Left colon (tissue), 2 donors: ENCODE measurements at regions not wholly inside any gene's neighbourhood (a gene's known extent, or its start where the extent isn't known, plus 50 kb on each side); places are given as distances from the start of the nearest gene placed in this dataset.

Source experiments
- ATAC-seq: fragments of 200-7000 bp; cut with Tn5 transposase; one replicate; pipeline ENCODE4 v1.9.1; 2020; ENCODE audit warnings: mild to moderate bottlenecking, moderate library complexity
- DNase-seq, 2 donors: peaks; one replicate each; pipeline ENCODE4 v3.0.0-alpha.2; 2020
- intact Hi-C, 2 donors: fragments of 100-400 bp; cut with DNase I in 1 of 2; cut with micrococcal nuclease in 1 of 2; formaldehyde crosslinking; loops; one replicate each; pipeline versions ENCODE4 v1.11.2 to v1.14.0; 2022; cut with DNase I, micrococcal nuclease
- donor health status: DM: no; HTN: no; CAD: no.
- donor health status: DM: yes; HTN: yes; CAD: no.

DNA sequence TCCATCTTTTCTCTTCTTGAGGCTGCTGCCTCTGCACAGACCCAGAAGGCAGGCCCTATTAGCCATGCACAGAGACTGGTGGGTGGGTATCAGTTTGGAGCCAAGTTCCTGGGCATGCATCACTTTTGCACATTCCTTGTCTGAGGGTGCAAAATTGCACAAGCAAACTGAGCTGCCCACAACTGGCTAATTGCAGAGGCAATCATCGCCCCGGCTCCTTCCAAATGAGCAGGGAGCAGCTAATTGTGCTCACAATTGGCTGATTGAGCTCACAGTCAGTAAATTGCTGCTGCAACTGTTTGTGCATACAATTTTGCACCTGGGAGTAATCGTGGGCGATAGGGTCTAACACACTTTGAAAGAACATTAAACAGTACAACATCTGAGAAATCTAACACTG lies 511.4 kb downstream of the DHX35 start:
- no peak for DNase-seq
- intact Hi-C loops: no loop called here
- ATAC-seq: no peak

DNA sequence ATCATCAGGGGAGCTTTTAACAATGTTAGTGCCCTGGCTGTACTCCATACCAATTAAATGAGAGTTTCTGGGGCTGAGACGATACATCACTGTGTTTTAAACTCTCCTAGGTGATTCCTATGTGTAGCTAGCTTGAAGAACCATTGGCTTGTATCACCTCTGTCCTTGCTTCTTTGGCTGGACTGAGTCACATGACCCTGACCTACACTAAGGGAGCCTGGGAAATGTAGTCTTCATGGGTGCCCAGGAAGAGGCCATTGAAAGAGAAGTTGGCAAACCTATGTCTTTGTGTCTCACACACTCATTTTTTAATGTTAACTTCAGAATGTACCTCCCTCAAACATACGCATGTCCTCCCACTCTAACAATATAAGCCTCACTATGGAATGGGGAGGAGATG lies 506.6 kb downstream of the DHX35 start:
- intact Hi-C loops: no loop called here
- ATAC-seq: no peak
- DNase-seq: no peak

DNA sequence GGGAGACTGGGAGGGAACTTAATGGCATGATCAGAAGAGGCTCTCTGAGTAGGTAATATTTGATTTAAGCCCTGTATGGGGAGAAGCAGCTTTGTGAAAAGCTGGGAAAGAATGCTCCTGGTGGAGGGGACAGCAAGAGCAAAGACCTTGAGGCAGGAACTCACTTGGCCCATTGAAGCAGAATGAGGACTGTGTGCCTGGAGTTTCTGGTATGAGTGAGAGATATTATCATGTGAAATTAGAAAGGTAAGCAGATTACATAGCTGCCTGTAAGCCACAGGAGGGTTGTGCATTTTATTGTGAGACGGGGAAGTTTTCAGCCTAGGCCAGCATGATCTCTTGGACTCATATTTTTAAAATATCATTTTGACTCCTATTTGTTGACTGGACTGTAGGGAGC lies 502.1 kb downstream of the DHX35 start:
- intact Hi-C loops: no loop called here
- ATAC-seq (no peak), DNase-seq (no peak)

DNA sequence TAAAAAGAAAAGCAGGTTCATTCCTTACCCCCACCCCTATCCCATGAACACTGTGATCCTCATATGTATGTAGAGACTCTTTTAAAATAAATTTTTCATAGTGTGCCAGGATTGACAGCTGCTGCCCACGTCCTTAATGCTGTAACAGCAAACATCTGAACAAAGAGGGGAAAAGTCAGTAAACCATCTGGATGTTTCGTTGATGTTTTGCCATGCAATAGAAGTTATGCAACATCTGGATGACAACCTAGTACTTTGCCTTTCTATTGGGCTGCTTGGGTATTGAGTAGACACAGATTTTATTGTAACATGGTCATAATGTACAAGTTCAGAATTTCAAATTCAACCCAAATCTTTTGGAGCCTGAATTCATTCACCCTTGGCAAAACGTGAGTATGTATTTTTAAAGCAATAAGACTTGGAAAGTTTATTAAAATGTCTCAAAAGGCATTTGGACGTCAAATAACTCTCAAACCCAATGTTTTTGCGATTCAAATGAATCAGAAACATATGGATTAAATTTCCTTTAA lies 500.3 kb downstream of the DHX35 start:
- intact Hi-C loops: no loop called here
- ATAC-seq (no peak), DNase-seq (no peak)

DNA sequence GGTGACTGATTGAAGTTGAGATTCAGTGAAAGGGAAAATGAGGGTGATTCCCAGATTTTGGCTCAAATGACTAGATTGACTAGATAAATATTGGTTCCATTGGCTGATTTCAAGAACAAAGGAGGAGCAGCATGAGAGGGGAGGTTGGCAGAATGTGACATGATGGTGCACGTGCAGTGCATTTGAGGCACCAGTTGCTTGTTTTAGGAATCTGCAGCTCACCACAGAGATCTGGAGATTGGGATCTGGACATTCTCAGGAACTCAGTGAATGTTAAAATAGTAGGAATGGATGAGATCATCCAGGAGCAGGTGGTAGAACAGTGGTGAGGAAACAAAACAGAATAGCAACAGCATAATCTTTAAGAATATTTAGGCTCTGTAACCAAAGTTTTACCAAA lies 496.3 kb downstream of the DHX35 start:
- intact Hi-C loops: no loop called here
- no peak for DNase-seq
- ATAC-seq: no peak

DNA sequence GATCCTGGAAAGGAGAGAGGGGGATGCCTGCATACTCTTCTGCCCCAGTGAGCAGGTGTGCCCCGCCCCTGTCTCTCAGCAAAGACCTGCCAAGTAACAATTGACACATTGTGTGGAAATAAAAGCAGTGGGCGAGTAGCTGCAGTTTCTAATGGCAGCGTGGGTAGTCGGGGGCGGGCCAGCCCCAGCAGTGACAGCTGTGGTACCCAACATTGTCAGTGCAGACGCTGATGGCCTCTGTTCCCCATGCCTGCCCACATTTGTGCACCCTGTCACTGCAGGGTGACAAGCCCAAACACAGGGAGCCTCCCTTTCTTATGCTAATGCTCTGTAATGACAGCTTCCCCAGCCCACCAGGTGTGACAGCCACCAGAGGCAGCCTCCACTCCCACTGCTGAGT lies 491.7 kb downstream of the DHX35 start:
- no peak for ATAC-seq
- intact Hi-C loops: no loop called here
- DNase-seq: no peak

DNA sequence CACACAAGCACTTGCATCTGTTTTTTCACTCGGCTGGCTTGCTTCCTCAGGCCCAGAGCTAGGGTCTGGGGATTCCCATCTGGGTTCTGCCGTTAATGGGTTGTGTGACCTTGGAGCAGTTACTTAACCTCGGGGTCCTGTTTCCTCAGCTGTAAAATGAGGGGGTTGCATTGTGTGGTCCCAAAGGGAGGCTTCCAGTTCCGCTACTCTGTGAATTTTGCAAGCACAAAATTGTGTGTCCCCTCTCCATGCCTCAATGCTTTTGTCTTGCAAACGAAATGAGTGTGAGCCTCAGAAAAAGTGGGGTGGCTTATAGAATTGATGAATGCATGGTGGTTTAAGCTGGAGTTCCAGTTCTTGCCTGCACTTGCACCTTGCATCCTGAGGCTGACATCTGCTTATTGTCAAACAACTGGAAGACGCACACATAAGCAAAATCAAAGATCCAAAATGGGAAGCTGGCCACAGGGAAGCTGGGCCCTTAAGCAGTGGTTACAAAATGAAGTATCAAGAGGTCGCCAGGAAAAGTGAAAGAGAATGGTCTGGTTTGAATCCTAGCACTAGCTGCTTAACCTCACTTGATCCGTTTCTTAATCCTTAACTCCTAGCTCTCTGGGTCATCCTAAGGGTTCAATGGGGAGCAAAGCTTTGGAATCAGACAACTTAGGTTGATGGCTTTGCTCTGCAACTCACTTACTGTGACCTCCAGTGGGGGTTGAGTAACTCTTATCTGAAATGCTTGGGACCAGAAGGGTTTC lies 490.6 kb downstream of the DHX35 start:
- intact Hi-C loops: no loop called here
- ATAC-seq (no peak), DNase-seq (no peak)

DNA sequence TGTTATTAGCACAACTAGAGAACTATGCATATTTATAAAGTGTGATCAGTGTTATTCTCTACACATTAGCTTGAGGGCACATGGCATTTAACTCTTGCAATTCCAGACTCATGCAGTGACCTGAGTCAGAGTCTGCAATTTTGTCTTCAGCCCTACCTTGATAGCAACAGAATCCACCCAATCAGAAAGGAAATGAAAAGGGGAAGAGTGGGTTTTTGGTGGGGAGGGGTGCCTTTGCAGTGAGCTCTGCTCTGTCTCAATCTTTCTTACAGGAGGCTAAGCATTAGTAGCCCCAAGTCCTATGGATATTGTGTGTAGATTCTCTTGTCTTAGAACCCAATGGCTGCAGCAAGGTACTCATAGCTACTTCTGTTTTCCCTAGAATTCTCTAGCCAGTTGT lies 489.2 kb downstream of the DHX35 start:
- DNase-seq (no peak), ATAC-seq (no peak)
- intact Hi-C loops: no loop called here

DNA sequence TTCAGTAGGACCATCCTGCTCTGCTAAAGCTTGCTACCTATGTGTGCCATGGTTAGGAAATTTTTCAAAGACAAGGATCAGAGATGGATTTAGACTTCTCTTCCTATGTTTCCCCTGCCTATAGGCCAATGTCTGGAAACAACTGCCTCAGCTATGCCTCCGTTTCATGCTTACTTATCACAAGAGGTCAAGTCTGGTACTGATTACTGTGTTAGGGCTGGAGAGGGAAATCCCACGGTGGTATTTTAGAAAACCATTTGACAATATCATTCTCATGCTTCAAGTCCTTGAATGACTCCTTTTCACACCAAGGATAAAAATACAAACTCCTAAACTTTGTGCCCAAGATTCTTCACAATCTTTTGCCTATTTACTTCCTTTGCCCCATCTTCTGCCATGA lies 484.3 kb downstream of the DHX35 start:
- DNase-seq (no peak), ATAC-seq (no peak)
- intact Hi-C loops: no loop called here

DNA sequence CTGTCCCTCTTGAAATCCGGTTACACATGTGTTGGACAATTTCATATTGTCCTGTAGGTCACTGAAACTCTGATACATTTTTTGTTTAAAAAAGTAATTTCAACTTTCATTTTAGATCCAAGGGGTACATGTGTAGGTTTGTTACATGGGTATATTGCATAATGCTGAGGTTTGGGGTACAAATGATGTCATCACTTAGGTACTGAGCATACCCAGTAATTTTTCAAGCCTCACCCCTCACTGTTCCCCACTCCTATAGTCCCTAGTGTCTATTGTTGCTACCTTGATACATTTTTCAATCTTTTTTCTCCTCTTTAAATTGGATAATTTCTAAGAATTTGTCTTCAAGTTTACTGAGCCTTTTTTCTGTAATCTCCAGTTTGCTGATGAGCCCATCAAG lies 483.0 kb downstream of the DHX35 start:
- DNase-seq (no peak), ATAC-seq (no peak)
- intact Hi-C loops: no loop called here

DNA sequence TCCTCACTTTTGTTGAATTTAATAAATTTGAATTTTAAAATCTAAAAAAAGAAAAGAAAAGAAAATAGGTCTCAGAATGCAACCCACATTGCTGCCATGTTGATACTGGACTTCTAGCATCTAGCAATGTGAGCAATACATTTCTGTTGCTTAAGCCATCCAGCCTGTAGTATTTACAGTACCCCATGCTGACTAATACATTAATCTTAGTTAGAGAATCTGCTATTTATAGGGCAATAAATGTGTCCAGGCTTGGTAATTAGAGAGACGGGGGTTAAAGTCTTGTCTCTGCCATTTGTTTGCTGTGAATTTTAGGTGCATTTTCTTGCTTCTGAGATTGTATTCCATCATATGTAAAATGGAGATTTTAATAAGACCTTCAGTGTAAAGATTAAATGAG lies 471.3 kb downstream of the DHX35 start:
- ATAC-seq: no peak
- DNase-seq: no peak
- intact Hi-C loops: no loop called here

DNA sequence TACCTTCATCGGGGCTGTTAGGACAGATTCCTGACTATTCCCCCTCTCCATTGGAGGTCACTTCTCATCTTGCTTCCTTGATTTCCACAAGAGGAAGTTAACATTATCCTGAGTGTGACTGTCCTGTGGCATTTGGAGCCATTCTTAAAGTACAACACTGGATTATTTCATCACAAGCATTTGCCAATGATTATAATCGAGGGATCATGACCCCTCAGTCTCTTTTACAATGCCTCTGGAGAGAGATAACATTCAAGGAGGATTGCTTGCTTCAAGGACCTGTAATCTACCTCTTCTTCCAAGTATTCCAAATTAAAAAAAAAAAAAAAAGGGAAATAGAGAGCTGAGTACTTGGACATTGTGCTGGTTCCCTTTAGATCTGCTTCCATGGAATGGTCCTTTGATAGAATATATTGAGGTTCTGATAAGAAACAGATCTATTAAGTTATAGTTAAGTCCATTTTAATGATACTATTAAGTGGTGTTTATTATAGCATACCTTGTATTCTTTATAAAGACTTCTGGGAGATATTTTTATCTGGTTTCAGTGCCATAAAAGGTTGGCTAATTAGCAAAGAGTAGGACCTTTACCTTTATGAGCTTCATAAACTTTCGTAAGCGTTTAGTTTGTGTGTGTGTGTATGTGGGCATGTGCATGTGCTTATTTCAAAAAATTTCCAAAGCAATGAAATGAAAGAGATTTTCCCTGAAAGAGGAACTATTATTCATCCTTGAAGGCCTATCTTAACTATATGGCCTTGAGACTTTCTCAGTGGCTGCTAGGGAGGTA lies 469.1 kb downstream of the DHX35 start:
- ATAC-seq (no peak), DNase-seq (no peak)
- intact Hi-C loops: no loop called here

DNA sequence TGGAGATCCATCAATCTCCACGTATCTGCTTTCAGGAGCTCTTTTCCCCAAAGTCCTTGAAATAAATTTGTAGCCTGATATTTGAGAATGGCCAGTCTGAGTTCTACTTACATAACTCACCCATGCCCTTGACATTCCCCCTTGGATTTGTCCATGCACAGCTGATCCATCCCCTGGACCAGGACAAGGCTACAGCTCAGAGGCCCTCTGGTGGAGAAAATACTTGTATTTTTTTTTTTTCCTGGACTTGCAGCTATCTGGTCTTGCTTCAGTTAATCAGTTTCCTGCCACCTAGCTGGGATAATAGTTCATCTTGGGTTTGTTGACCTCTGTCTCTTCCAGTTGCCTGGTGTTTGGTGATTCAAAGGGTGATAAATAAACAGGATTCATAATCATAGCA lies 467.6 kb downstream of the DHX35 start:
- ATAC-seq: no peak
- intact Hi-C loops: no loop called here

DNA sequence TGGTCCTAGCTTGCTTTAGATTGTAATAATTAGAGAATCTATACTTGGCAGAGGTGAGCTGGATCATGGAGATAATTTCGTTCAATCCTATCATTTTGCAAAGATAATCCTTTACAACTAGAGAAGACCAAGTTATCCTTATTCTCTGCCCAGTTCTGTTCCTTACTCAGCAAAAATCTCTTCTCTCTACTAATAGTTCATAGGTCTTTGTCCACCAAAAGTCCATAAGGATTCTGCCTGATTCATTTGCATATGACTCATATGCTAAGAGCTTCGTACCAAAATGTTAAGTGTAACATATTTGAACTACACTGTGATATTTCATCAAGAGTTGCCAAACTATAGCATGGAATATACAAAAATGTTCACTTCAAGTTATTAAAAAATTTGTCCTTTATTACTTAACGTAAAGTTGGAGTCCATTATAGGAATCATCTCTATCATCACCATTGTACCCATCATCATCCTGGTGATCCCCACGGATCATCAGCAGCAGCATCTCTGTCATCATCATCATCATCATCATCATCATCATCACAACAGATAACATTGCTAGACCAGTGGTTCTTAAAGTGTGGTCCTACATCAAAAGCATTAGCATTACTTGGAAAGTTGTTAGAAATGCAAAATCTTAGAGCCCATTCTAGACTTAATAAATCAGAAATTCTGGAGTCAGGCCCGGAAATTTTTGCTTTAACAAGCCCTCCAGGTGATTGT lies 463.0 kb downstream of the DHX35 start:
- intact Hi-C loops: no loop called here
- ATAC-seq: no peak
- no peak for DNase-seq

More for the DNA sequence above, 467.6 kb downstream of the DHX35 start:
- DNase-seq: no peak

DNA sequence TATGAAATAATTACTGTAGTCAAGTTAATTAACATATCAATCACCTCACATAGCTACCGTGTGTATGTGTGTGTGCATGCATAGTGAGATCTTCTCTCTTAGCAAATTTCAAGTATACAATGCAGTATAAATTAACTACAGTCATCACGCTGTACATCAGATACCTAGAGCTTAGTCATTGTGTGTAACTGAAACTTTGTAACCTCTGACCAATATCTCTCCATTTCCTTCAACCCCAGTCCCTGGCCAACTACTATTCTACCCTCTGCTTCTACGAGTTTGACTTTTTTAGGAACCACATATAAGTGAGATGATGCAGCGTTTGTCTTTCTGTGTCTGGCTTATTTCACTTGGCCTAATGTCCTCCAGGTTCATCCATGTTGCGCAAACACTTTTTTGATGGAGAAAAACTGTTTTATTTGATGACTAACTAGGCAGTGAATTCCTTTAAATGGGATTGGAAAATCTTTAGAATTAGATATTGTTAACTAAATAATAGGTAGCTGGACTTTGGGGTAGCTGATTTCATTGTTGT lies 459.5 kb downstream of the DHX35 start:
- ATAC-seq: no peak
- intact Hi-C loops: no loop called here
- DNase-seq: no peak

DNA sequence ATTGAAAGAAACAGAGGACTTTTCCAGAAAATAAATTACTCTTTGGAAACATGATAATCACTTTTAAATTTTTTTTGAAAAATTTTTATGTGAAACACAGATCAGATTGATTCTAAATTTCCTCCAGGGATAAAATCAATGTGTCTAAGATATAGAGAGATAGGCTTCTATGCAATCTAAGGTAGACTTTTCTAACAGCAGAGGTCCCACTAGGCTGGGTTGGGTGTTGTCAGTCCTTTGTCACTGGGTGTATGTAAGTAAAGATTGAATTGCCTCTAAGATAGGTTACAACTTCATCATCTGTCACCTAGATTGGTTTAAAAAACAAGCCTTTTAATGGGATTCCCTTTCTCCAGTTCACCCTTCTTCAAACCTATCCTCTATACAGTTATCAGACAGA lies 449.9 kb downstream of the DHX35 start:
- intact Hi-C loops: no loop called here
- DNase-seq: no peak

DNA sequence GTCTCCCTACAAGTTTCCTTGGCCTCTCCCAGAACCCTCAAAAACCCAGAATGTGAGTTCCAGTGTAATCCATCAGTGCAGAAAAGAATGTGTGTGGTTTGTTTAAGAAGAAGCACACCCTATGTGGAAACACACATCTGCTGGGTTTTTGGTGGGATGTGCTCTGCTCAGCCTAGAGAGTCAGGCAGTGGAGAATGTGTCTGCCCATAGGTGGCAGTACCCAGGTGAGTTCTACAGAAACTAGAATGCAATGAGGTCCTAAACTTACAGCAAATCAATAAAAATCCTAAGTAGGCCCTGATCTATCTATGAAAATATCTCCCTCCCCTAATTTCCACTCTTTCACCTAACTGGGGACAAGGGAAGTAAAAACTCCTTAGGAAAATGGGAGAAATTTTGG lies 437.3 kb downstream of the DHX35 start:
- ATAC-seq (no peak), DNase-seq (no peak)
- intact Hi-C loops: no loop called here

More for the DNA sequence above, 449.9 kb downstream of the DHX35 start:
- ATAC-seq: no peak

DNA sequence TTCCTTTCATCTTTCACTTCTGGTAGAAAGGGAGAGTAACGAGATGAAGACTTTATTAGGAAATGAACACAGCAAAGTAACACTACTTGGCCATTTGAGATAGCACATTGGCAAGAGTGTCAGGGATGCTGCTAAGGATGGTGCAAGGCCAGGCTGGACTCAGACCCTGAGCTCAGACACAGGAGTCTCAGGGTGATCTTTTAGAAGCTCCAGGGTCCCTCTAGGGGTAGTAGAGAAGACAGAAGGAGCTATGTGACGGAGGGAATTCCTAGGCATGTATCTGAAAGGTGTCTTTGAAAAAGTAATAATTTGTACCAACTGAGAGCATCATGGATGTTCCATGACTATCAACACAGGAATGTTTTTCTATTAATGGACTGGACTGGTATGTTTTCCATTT lies 436.5 kb downstream of the DHX35 start:
- ATAC-seq (no peak), DNase-seq (no peak)
- intact Hi-C loops: no loop called here

DNA sequence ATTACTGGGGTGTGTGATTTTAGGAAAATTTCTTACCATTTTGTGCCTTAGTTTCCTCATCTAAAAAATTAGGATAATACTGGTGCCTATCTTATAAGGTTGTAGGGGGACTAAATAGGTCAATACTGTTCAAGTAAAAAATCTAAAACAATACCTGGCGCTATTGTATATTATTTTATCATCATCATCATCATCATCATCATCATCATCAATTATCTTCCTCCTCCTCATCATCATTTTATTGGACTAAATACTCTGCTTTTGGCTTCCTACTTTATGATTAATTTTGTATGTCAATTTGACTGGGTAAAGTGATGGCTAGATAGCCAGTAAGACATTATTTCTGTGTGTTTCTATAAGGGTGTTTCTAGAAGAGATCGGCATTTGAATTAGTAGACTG lies 435.5 kb downstream of the DHX35 start:
- ATAC-seq: no peak
- intact Hi-C loops: no loop called here

More for the DNA sequence above, 435.5 kb downstream of the DHX35 start:
- DNase-seq: no peak
